HCT116 (cell line): ENCODE measurements at regions not wholly inside any gene's neighbourhood (a gene's known extent, or its start where the extent isn't known, plus 50 kb on each side); places are given as distances from the start of the nearest gene placed in this dataset.

Source experiments
- ATAC-seq: fragments of 200-7000 bp; cut with Tn5 transposase; 2 replicates; pipeline ENCODE4 v1.9.1; 2020; ENCODE audit warnings: mild to moderate bottlenecking, moderate library complexity
- BruUV-seq: library from RNA; stranded (reverse); fragments of 400-500 nt; replicated peaks from 2 replicates; lab custom pipeline; 2021; lab: Mats Ljungman, UMichigan
- CTCF ChIA-PET: fragments of 300-600 bp; sonication (Branson Sonifier 250); formaldehyde crosslinking; loops from one replicate; lab custom pipeline; 2021; ENCODE audit warnings: antibody characterized with exemption; lab: Charles Lee
- POLR2A ChIA-PET: fragments of 300-600, 350-600 bp; sonication (Branson Sonifier 250); formaldehyde crosslinking; loops from one replicate; lab custom pipeline; 2021; ENCODE audit warnings: antibody characterized with exemption; lab: Charles Lee
- RAD21 ChIA-PET, 2 experiments: fragments of 300-600 bp; sonication (Branson Sonifier 250); formaldehyde crosslinking; loops; one replicate each; lab custom pipeline; 2023; ENCODE audit warnings: low total read pairs in 2 of 2; ENCODE audit not compliant: uncharacterized antibody in 2 of 2, unreplicated experiment in 2 of 2, low non-redundant PET in 1 of 2; lab: Charles Lee
- DNase-seq: peaks from one replicate; pipeline ENCODE4 v3.0.0-alpha.2; 2010; ENCODE audit warnings: low read depth, low spot score
- H2AFZ ChIP-seq: fragments of 200-600 bp; shearing (Covaris generic), sonication (generic); 2 replicates; pipeline ENCODE4 v1.6.1; 2017; ENCODE audit warnings: low read depth, mixed run types, mixed read lengths, antibody characterized with exemption, low read length; ENCODE audit not compliant: poor library complexity, severe bottlenecking
- H3K27ac ChIP-seq: 2 replicates; pipeline ENCODE4 v1.5.1; 2012; ENCODE audit warnings: low read depth, low read length
- H3K27me3 ChIP-seq: fragments of 200-600 bp; sonication (generic); 2 replicates; pipeline ENCODE4 v1.6.1; 2016; ENCODE audit warnings: mixed run types, low read length, mixed read lengths; ENCODE audit not compliant: insufficient read depth
- H3K36me3 ChIP-seq, 2 experiments: fragments of 200-500 bp in 1 of 2; fragments of 200-600 bp in 1 of 2; sonication (Bioruptor generic) in 1 of 2; sonication (generic) in 1 of 2; 2 replicates each; pipeline versions ENCODE4 v1.5.1 to v1.6.1; 2014 to 2016; ENCODE audit warnings: low read length in 2 of 2, inconsistent platforms in 1 of 2, mixed read lengths in 1 of 2, mixed run types in 1 of 2; ENCODE audit not compliant: insufficient read depth in 2 of 2, control insufficient read depth in 1 of 2
- H3K4me1 ChIP-seq, 2 experiments: fragments of 200-600 bp in 1 of 2; sonication (generic) in 1 of 2; 2 replicates each; pipeline versions ENCODE4 v1.5.1 to v1.6.1; 2012 to 2017; ENCODE audit warnings: low read length in 2 of 2, inconsistent platforms in 1 of 2, mild to moderate bottlenecking in 1 of 2, mixed read lengths in 1 of 2, mixed run types in 1 of 2, moderate library complexity in 1 of 2; ENCODE audit not compliant: insufficient read depth in 2 of 2, control insufficient read depth in 1 of 2
- H3K4me2 ChIP-seq: fragments of 200-600 bp; sonication (generic); 2 replicates; pipeline ENCODE4 v1.6.1; 2017; ENCODE audit warnings: mixed run types, low read length, mixed read lengths
- H3K4me3 ChIP-seq, 2 experiments: fragments of 200-600 bp in 1 of 2; sonication (generic) in 1 of 2; replicated peaks in 1 of 2; 2 replicates each; pipeline ENCODE4 v1.5.1; 2011 to 2016; ENCODE audit warnings: low read length in 2 of 2, control low read depth in 1 of 2, low read depth in 1 of 2, mild to moderate bottlenecking in 1 of 2, mixed read lengths in 1 of 2, mixed run types in 1 of 2
- H3K79me2 ChIP-seq: fragments of 200-600 bp; sonication (generic); 2 replicates; pipeline ENCODE4 v1.6.1; 2017; ENCODE audit warnings: mild to moderate bottlenecking, mixed run types, low read length, moderate library complexity, mixed read lengths; ENCODE audit not compliant: insufficient read depth
- H3K9ac ChIP-seq: fragments of 200-600 bp; sonication (generic); 2 replicates; pipeline ENCODE4 v1.6.1; 2016; ENCODE audit warnings: low read length, mixed read lengths
- H3K9me2 ChIP-seq: fragments of 200-600 bp; sonication (generic), shearing (Covaris generic); 2 replicates; pipeline ENCODE4 v1.6.1; 2017; ENCODE audit warnings: mixed run types, mild to moderate bottlenecking, moderate library complexity; ENCODE audit not compliant: insufficient read depth
- H3K9me3 ChIP-seq, 2 experiments: fragments of 200-500 bp in 1 of 2; fragments of 200-600 bp in 1 of 2; sonication (Bioruptor generic) in 1 of 2; sonication (generic) in 1 of 2; 2 replicates each; pipeline ENCODE4 v1.6.1; 2014 to 2017; ENCODE audit warnings: low read length in 2 of 2, mixed read lengths in 2 of 2, inconsistent platforms in 1 of 2, low read depth in 1 of 2, mild to moderate bottlenecking in 1 of 2, mixed run types in 1 of 2, moderate library complexity in 1 of 2; ENCODE audit not compliant: control insufficient read depth in 1 of 2, insufficient read depth in 1 of 2
- H4K20me1 ChIP-seq: fragments of 200-600 bp; sonication (generic), shearing (Covaris generic); 2 replicates; pipeline ENCODE4 v1.6.1; 2017; ENCODE audit warnings: mixed run types, mild to moderate bottlenecking, moderate library complexity; ENCODE audit not compliant: insufficient read depth
- CEBPB ChIP-seq: IDR thresholded peaks from 2 replicates; pipeline ENCODE4 v1.6.1; 2012; ENCODE audit warnings: low read depth
- EZH2 ChIP-seq: fragments of 200-600 bp; sonication (generic); IDR thresholded peaks from 2 replicates; pipeline ENCODE4 v1.6.1; 2017; ENCODE audit warnings: antibody characterized with exemption, mixed run types
- EZH2phosphoT487 ChIP-seq: fragments of 200-600 bp; IDR thresholded peaks from 2 replicates; pipeline ENCODE4 v1.6.1; 2018; ENCODE audit warnings: antibody characterized with exemption, borderline replicate concordance
- POLR2AphosphoS5 ChIP-seq: IDR thresholded peaks from 2 replicates; pipeline ENCODE4 v1.6.1; 2011; ENCODE audit warnings: mild to moderate bottlenecking, low read depth, low read length, moderate library complexity
- RAD21 ChIP-seq: IDR thresholded peaks from 2 replicates; pipeline ENCODE4 v1.6.1; 2012; ENCODE audit warnings: low read depth, mild to moderate bottlenecking
- SP1 ChIP-seq: IDR thresholded peaks from 2 replicates; pipeline ENCODE4 v1.6.1; 2012; ENCODE audit warnings: low read depth
- TCF7L2 ChIP-seq: IDR thresholded peaks from 2 replicates; pipeline ENCODE4 v1.7.0; 2011; ENCODE audit warnings: borderline replicate concordance, inconsistent platforms; ENCODE audit not compliant: insufficient read depth, insufficient read length; ENCODE audit errors: extremely low read depth
- YY1 ChIP-seq: IDR thresholded peaks from 2 replicates; pipeline ENCODE4 v1.6.1; 2011; ENCODE audit warnings: low read length, low read depth, moderate library complexity, mild to moderate bottlenecking; ENCODE audit not compliant: insufficient replicate concordance; ENCODE audit errors: extremely low read depth
- ZFX ChIP-seq: fragments of 450-650 bp; IDR thresholded peaks from 2 replicates; pipeline ENCODE4 v1.6.1; 2017
- intact Hi-C: fragments of 100-400 bp; cut with micrococcal nuclease; formaldehyde crosslinking; loops from 2 replicates; pipeline ENCODE4 v1.10.0; 2022
- TF ChIP-seq, protein P1 (sequence below): IDR thresholded peaks from 2 replicates; pipeline ENCODE4 v1.6.1; 2012; ENCODE audit warnings: low read depth
- TF ChIP-seq, protein P2 (sequence below): IDR thresholded peaks from 2 replicates; pipeline ENCODE4 v1.6.1; 2011; ENCODE audit warnings: mild to moderate bottlenecking, low read length, moderate library complexity; ENCODE audit not compliant: insufficient replicate concordance; ENCODE audit errors: extremely low read depth
- TF ChIP-seq, protein P3 (sequence below), 3 experiments: fragments of 200-600 bp in 1 of 3; sonication (generic) in 1 of 3; IDR thresholded peaks in 2 of 3; conservative IDR thresholded peaks in 1 of 3; 2 replicates each; pipeline ENCODE4 v1.5.1; 2012 to 2017; ENCODE audit warnings: low read depth in 2 of 3, low read length in 2 of 3, antibody characterized with exemption in 1 of 3, borderline replicate concordance in 1 of 3, control low read depth in 1 of 3, mild to moderate bottlenecking in 1 of 3, mixed read lengths in 1 of 3, mixed run types in 1 of 3, moderate library complexity in 1 of 3; ENCODE audit not compliant: insufficient read depth in 1 of 3

DNA sequence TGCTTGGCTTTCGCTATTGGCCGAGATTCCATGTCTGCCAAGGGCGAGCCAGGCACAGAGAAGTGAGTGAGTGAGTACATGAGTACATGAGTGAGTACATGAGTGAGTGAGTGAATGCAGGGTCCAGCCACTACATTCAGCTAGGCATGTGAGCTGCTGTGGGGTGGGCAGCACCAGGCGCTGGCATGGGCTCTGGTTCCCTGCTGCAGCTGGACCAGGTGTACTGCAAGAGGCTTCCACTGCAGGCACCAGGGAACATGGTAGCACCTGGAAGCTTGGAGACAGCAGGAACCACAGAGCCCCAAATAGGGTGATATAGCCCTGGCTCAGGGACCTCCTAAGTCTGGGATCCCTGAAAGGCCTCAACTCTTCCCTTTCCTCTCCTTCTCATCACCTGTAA is 330.2 kb downstream of the USP25 start (continued):
- TF ChIP-seq CEBPB (no peak), EZH2 (no peak), RAD21 (no peak)
- TF ChIP-seq, protein P1, sequence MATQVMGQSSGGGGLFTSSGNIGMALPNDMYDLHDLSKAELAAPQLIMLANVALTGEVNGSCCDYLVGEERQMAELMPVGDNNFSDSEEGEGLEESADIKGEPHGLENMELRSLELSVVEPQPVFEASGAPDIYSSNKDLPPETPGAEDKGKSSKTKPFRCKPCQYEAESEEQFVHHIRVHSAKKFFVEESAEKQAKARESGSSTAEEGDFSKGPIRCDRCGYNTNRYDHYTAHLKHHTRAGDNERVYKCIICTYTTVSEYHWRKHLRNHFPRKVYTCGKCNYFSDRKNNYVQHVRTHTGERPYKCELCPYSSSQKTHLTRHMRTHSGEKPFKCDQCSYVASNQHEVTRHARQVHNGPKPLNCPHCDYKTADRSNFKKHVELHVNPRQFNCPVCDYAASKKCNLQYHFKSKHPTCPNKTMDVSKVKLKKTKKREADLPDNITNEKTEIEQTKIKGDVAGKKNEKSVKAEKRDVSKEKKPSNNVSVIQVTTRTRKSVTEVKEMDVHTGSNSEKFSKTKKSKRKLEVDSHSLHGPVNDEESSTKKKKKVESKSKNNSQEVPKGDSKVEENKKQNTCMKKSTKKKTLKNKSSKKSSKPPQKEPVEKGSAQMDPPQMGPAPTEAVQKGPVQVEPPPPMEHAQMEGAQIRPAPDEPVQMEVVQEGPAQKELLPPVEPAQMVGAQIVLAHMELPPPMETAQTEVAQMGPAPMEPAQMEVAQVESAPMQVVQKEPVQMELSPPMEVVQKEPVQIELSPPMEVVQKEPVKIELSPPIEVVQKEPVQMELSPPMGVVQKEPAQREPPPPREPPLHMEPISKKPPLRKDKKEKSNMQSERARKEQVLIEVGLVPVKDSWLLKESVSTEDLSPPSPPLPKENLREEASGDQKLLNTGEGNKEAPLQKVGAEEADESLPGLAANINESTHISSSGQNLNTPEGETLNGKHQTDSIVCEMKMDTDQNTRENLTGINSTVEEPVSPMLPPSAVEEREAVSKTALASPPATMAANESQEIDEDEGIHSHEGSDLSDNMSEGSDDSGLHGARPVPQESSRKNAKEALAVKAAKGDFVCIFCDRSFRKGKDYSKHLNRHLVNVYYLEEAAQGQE, result no peak

GRCh38 chr21:16061194-16061593 is 331.4 kb downstream of the USP25 start:
- H3K4me2 ChIP-seq, result no peak overlapping the region
- no TSS peak for BruUV-seq
- no peaks in the 10 kb centered on the region for H4K20me1 ChIP-seq
- ChIA-PET CTCF (no interaction called here), RAD21 (no interaction called here), POLR2A (no interaction called here)
- H3K79me2 ChIP-seq, result no peaks in the 10 kb centered on the region
- H3K4me1 ChIP-seq, result no peaks in the 10 kb centered on the region
- no peak for TF ChIP-seq EZH2phosphoT487
- TF ChIP-seq, protein P2, sequence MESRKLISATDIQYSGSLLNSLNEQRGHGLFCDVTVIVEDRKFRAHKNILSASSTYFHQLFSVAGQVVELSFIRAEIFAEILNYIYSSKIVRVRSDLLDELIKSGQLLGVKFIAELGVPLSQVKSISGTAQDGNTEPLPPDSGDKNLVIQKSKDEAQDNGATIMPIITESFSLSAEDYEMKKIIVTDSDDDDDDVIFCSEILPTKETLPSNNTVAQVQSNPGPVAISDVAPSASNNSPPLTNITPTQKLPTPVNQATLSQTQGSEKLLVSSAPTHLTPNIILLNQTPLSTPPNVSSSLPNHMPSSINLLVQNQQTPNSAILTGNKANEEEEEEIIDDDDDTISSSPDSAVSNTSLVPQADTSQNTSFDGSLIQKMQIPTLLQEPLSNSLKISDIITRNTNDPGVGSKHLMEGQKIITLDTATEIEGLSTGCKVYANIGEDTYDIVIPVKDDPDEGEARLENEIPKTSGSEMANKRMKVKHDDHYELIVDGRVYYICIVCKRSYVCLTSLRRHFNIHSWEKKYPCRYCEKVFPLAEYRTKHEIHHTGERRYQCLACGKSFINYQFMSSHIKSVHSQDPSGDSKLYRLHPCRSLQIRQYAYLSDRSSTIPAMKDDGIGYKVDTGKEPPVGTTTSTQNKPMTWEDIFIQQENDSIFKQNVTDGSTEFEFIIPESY, result no peak
- TF ChIP-seq YY1, result no peak
- no peak for TF ChIP-seq CEBPB
- TF ChIP-seq, protein P3, sequence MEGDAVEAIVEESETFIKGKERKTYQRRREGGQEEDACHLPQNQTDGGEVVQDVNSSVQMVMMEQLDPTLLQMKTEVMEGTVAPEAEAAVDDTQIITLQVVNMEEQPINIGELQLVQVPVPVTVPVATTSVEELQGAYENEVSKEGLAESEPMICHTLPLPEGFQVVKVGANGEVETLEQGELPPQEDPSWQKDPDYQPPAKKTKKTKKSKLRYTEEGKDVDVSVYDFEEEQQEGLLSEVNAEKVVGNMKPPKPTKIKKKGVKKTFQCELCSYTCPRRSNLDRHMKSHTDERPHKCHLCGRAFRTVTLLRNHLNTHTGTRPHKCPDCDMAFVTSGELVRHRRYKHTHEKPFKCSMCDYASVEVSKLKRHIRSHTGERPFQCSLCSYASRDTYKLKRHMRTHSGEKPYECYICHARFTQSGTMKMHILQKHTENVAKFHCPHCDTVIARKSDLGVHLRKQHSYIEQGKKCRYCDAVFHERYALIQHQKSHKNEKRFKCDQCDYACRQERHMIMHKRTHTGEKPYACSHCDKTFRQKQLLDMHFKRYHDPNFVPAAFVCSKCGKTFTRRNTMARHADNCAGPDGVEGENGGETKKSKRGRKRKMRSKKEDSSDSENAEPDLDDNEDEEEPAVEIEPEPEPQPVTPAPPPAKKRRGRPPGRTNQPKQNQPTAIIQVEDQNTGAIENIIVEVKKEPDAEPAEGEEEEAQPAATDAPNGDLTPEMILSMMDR (IDR thresholded peaks at IDR 0.05 in 2 of 3, conservative IDR thresholded peaks at IDR 0.05 in 1 of 3; ENCODE audit: borderline replicate concordance in 1 of 3, insufficient read depth in 1 of 3, low read depth in 2 of 3, low read length in 2 of 3), result no peak
- TF ChIP-seq TCF7L2, result no peak
- no peak for TF ChIP-seq ZFX
- TF ChIP-seq POLR2AphosphoS5, result no peak
- TF ChIP-seq SP1, result no peak
- ATAC-seq, result no peak
- no peak for DNase-seq
- no peaks in the 10 kb centered on the region for H3K9me2 ChIP-seq
- H3K4me3 ChIP-seq, result no peak overlapping the region
- no peaks in the 10 kb centered on the region for H3K36me3 ChIP-seq
- intact Hi-C loops, result no loop called here
- no peak overlapping the region for H3K9ac ChIP-seq
- no peaks in the 10 kb centered on the region for H3K27me3 ChIP-seq
- peaks cover 0 to 9% of the 10 kb centered on the region in 2 experiments; a peak in 2 of 4 replicates for H3K9me3 ChIP-seq
- H2AFZ ChIP-seq, result no peak overlapping the region
- H3K27ac ChIP-seq, result no peak overlapping the region
